Transverse colon (tissue), 3 donors: ENCODE measurements at regions not wholly inside any gene's neighbourhood (a gene's known extent, or its start where the extent isn't known, plus 50 kb on each side); places are given as distances from the start of the nearest gene placed in this dataset.

Experiments used
- CTCF ChIP-seq, 5 experiments: fragments of 200-600 bp in 3 of 5; fragments of 450-650 bp in 2 of 5; sonication (generic) in 3 of 5; IDR thresholded peaks; 1 replicate in 2 of 5; 2 replicates in 3 of 5; pipeline ENCODE4 v1.5.1; 2016 to 2017; ENCODE audit warnings: antibody characterized with exemption in 5 of 5, inconsistent platforms in 3 of 5, mild to moderate bottlenecking in 2 of 5, moderate library complexity in 1 of 5
- EP300 ChIP-seq: sonication (generic); formaldehyde crosslinking; IDR thresholded peaks from one replicate; pipeline ENCODE4 v1.6.1; 2017; ENCODE audit warnings: antibody characterized with exemption, low read depth

DNA sequence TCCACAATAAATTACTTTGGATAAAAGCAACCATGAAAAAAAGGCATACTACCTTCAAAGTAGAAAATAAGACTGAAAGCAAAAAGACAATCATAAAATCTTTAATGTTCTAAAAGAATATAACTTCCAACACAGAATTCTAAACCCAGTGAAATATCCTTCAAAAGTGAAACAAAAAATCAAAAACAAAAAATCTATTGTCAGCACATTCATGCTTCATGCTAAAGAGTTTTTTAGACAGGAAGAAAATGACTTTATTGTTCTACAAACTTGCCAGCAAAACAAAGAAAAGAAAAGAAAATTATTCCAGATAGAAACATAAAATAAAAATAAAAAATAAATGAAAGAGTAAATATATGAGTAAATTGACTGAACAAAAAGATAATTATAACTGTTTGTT is 134.9 kb downstream of the EFHB start:
- no peak for TF ChIP-seq CTCF (IDR thresholded peaks at IDR 0.05)
- no peak for TF ChIP-seq EP300
